C4-2B (cell line): ENCODE measurements at regions not wholly inside any gene's neighbourhood (a gene's known extent, or its start where the extent isn't known, plus 50 kb on each side); places are given as distances from the start of the nearest gene placed in this dataset.

ENCODE experiments used
- CTCF ChIP-seq: fragments of 450-650 bp; conservative IDR thresholded peaks from 2 replicates; pipeline ENCODE4 v1.5.1; 2017; ENCODE audit warnings: mild to moderate bottlenecking
- ZFX ChIP-seq: fragments of 450-650 bp; IDR thresholded peaks from 2 replicates; pipeline ENCODE4 v1.6.1; 2017

GRCh38 chr4:84041426-84041825 is 457.7 kb downstream of the NKX6-1 start:
- no peak for TF ChIP-seq CTCF
- TF ChIP-seq ZFX, result no peak
